Heart right ventricle (tissue), 16 donors: ENCODE measurements at regions not wholly inside any gene's neighbourhood (a gene's known extent, or its start where the extent isn't known, plus 50 kb on each side); places are given as distances from the start of the nearest gene placed in this dataset.

Experiments used
- ATAC-seq, 8 donors: fragments of 200-7000 bp; cut with Tn5 transposase; one replicate each; pipeline ENCODE4 v1.9.1; 2020; ENCODE audit warnings: mild to moderate bottlenecking in 8 of 8, moderate library complexity in 8 of 8, moderate number of reproducible peaks in 1 of 8
- DNase-seq, 2 donors: peaks; one replicate each; pipeline ENCODE4 v3.0.0-alpha.2; 2020
- H3K27ac ChIP-seq, 10 donors: fragments of 200-600 bp; sonication (generic) in 2 of 10; one replicate each; pipeline versions ENCODE4 v1.5.0 to v1.8.0; 2020 to 2022; ENCODE audit warnings: mild to moderate bottlenecking in 3 of 10
- H3K27me3 ChIP-seq, 7 donors: fragments of 200-600 bp; one replicate each; pipeline ENCODE4 v1.8.0; 2021 to 2022; ENCODE audit warnings: mild to moderate bottlenecking in 2 of 7
- H3K36me3 ChIP-seq, 9 donors: fragments of 200-600 bp; sonication (generic) in 1 of 9; one replicate each; pipeline versions ENCODE4 v1.5.0 to v1.8.0; 2020 to 2022; ENCODE audit warnings: mild to moderate bottlenecking in 2 of 9
- H3K4me1 ChIP-seq, 9 donors: fragments of 200-600 bp; sonication (generic) in 1 of 9; one replicate each; pipeline versions ENCODE4 v1.5.0 to v1.8.0; 2020 to 2022; ENCODE audit warnings: mild to moderate bottlenecking in 4 of 9
- H3K4me3 ChIP-seq, 10 donors: fragments of 200-600 bp; sonication (generic) in 2 of 10; one replicate each; pipeline versions ENCODE4 v1.5.0 to v1.8.0; 2020 to 2022; ENCODE audit warnings: mild to moderate bottlenecking in 7 of 10, moderate library complexity in 2 of 10
- H3K9me3 ChIP-seq, 11 donors: fragments of 200-600 bp in 10 of 11; sonication (generic) in 2 of 11; one replicate each; pipeline versions ENCODE4 v1.5.0 to v1.8.0; 2013 to 2022; ENCODE audit warnings: mild to moderate bottlenecking in 2 of 11, control low read depth in 1 of 11, moderate library complexity in 1 of 11
- CTCF ChIP-seq, 9 donors: fragments of 200-600 bp; sonication (generic) in 2 of 9; IDR thresholded peaks; one replicate each; pipeline versions ENCODE4 v1.5.0 to v1.8.0; 2021 to 2022; ENCODE audit warnings: antibody characterized with exemption in 9 of 9, mild to moderate bottlenecking in 5 of 9, moderate library complexity in 1 of 9
- WGBS, 2 donors: extraction: QIAGEN DNeasy Blood & Tissue Kit; methylation state at CpG; one replicate each; pipeline ENCODE4 v1.1.7; 2013; ENCODE audit warnings: inconsistent platforms in 1 of 2; 5-methylcytosine and 5-hydroxymethylcytosine counted together
- intact Hi-C, 10 donors: fragments of 100-400 bp; cut with DNase I; formaldehyde crosslinking; loops; one replicate each; pipeline versions ENCODE4 v1.11.1 to v1.14.2; 2022
- donor health status: Arrhythmogenic right ventricular cardiomyopathy.
- donor health status: ischemic (EF 13 %, LVEDD 7.1; RV severe dilation, severe dysfunction).
- donor health status: healthy with polysubstance abuse.
- donor health status: DM: no; HTN: yes; CAD: no.
- donor health status: DM: no; HTN: no; CAD: no.
- donor health status: ischemic (EF 25% LVEDD 6.9; RV normal size, moderate dysfunction).
- donor health status: ischemic (EF 25% LVEDD 5.7; RV mildly dilated, moderate dysfunction).
- donor health status: healthy.
- donor health status: DM: yes; HTN: yes; CAD: no.
- donor health status: Ischemic cardiomyopathy.
- donor health status: ischemic (EF 35%, LVEDD 5.7; RV mildly dilated, moderate dysfunction).
- donor health status: nonischemic (EF 11% LVEDD 7.7; RV severe dilation, severe dysfunction).
- donor health status: DM: yes; HTN: yes; CAD: no.
- donor health status: PGD.
- donor health status: ischemic (EF 29% LVEDD 5.4; RV normal size, mild dysfunction).
- donor health status: nonischemic (EF 23%, LVEDD 6.1; RV moderate dilation, normal function).

DNA sequence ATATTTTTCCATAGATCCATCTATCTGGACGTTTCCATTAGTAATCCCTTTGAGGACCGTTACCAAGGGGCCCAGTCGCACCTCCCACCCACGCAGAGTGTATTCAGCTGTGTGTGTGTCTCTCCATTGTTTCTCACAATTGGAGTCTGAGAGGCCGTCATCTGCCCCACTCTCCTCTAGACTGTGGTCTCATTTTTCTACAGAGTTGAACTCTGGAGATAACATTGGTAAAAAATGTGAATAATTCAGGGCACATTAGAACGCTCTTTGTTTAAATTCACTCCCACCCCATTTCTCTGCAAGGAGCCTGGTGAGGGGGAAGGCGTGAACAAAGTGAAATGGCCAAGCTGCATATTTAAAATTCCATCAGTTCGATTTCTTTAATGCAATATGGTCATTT lies 333.1 kb upstream of the MAF start:
- intact Hi-C loops = no loop called here
- DNase-seq = no peak
- WGBS, 2 donors = 71 to 73% methylated on average over 8 of the region's 8 CpGs
- Histone ChIP-seq H3K9me3 (no peaks in the 10 kb centered on the region), H3K36me3 (no peaks in the 10 kb centered on the region), H3K27me3 (no peaks in the 10 kb centered on the region), H3K4me1 (no peaks in the 10 kb centered on the region), H3K27ac (no peak overlapping the region), H3K4me3 (no peak overlapping the region)
- no peak for TF ChIP-seq CTCF (IDR thresholded peaks at IDR 0.05)
- ATAC-seq = no peak

GRCh38 chr16:79932572-79932971 lies 332.0 kb upstream of the MAF start:
- Histone ChIP-seq H3K9me3 (no peaks in the 10 kb centered on the region), H3K27ac (no peak overlapping the region), H3K27me3 (no peaks in the 10 kb centered on the region), H3K4me1 (no peaks in the 10 kb centered on the region), H3K36me3 (no peaks in the 10 kb centered on the region), H3K4me3 (no peak overlapping the region)
- DNase-seq (no peak), ATAC-seq (no peak)
- no peak for TF ChIP-seq CTCF (IDR thresholded peaks at IDR 0.05)
- intact Hi-C loops = no loop called here
- WGBS, 2 donors = 73 to 88% methylated on average over 2 of the region's 2 CpGs

- Histone ChIP-seq H3K9me3 (no peaks in the 10 kb centered on the region), H3K27ac (no peak overlapping the region), H3K4me1 (no peaks in the 10 kb centered on the region), H3K27me3 (no peaks in the 10 kb centered on the region), H3K36me3 (no peaks in the 10 kb centered on the region), H3K4me3 (no peak overlapping the region)
- DNase-seq (no peak), ATAC-seq (no peak)
- WGBS, 2 donors = 93 to 95% methylated on average over 1 of the region's 1 CpG
- intact Hi-C loops = no loop called here
- TF ChIP-seq CTCF (IDR thresholded peaks at IDR 0.05) = no peak
Measured at GRCh38 chr16:79931721-79932120, 331.2 kb upstream of the MAF start.

DNA sequence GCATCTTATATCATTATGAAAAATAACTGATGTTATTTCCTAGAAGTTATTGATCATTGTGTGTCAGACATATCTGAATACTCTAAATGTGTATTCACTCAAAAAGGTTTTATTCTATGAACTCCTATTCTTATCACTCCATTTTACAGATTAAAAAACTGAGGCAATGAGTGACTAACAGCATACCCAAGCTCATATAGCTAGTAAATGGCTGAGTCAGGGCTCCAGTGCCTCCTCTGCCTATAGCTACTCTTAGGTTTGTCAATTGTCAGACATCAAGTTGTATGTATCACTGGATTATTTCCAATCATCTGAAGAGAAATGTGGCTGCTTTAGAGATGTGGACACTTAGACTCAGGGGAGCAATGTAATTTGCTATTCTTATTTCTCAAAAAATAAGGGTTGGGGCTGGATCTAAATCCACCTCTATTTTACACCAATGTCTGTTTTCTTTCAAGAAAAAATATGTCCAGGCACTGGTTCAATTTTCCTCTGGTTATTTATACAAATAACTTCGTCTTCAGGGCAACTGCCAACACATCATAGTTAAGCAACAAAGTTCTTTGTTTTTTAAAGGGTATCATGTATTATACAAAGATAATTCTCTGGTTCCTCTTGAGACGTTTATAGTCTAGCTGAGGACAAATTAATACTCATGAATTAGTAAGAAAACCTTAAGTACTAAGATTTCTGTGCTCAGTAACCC lies 328.9 kb upstream of the MAF start:
- no peaks in the 10 kb centered on the region for H3K9me3 ChIP-seq
- no peak for DNase-seq
- ATAC-seq = no peak
- H3K4me1 ChIP-seq = no peaks in the 10 kb centered on the region
- intact Hi-C loops = no loop called here
- 46 to 59% methylated on average over 2 of the region's 2 CpGs for WGBS, 2 donors
- H3K27me3 ChIP-seq = no peaks in the 10 kb centered on the region
- H3K4me3 ChIP-seq = no peak overlapping the region
- H3K36me3 ChIP-seq = no peaks in the 10 kb centered on the region
- H3K27ac ChIP-seq = no peak overlapping the region
- no peak for TF ChIP-seq CTCF (IDR thresholded peaks at IDR 0.05)
